ENCODE measurements at regions not wholly inside any gene's neighbourhood (a gene's known extent, or its start where the extent isn't known, plus 50 kb on each side); places are given as distances from the start of the nearest gene placed in this dataset.

GRCh38 chr6:68012822-68013221 lies 622.3 kb upstream of the ADGRB3 start:
- no peak for ATAC-seq (ENCODE audit: insufficient number of reproducible peaks, low FRiP score, low read depth)
- no peak for DNase-seq (ENCODE audit: low spot score)
- H3K4me3 ChIP-seq = no peak overlapping the region
- no peaks in the 10 kb centered on the region for H3K36me3 ChIP-seq
- no peak for TF ChIP-seq CTCF (IDR thresholded peaks at IDR 0.05)
- no peaks in the 10 kb centered on the region for H3K9me3 ChIP-seq
- H3K27me3 ChIP-seq (replicated peaks; ENCODE audit: insufficient read depth) = no peaks in the 10 kb centered on the region
- H3K4me1 ChIP-seq (ENCODE audit: control insufficient read depth in 1 of 2, low read depth in 2 of 2) = no peaks in the 10 kb centered on the region
- H3K27ac ChIP-seq = no peak overlapping the region

DNA sequence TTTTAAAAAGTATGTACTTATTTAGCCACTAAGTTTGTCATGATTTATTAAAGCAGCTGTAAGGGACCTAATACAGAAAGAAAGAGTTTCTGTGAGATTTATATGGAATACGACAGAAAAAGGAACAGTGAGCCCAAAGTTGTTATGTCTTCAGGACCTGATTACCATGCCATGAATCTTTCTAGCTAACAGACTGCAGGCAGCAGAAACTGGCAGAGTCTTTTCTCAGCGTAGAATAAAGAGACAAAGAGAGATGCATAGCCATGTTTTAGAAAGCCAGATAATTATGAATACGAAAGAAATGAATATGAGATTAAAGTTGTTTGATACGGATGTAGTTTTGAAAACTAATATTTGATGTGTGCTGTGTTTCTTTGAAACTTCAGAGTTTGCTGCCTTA lies 624.1 kb upstream of the ADGRB3 start:
- H3K4me1 ChIP-seq (ENCODE audit: control insufficient read depth in 1 of 2, low read depth in 2 of 2) = no peaks in the 10 kb centered on the region
- DNase-seq (ENCODE audit: low spot score) = no peak
- ATAC-seq (ENCODE audit: insufficient number of reproducible peaks, low FRiP score, low read depth) = no peak
- no peaks in the 10 kb centered on the region for H3K27me3 ChIP-seq (replicated peaks; ENCODE audit: insufficient read depth)
- H3K9me3 ChIP-seq = no peaks in the 10 kb centered on the region
- no peaks in the 10 kb centered on the region for H3K36me3 ChIP-seq
- no peak overlapping the region for H3K4me3 ChIP-seq
- H3K27ac ChIP-seq = no peak overlapping the region
- TF ChIP-seq CTCF (IDR thresholded peaks at IDR 0.05) = no peak

GRCh38 chr6:68008445-68008844 lies 626.6 kb upstream of the ADGRB3 start:
- TF ChIP-seq CTCF (IDR thresholded peaks at IDR 0.05) = no peak
- ATAC-seq (ENCODE audit: insufficient number of reproducible peaks, low FRiP score, low read depth) = no peak

DNA sequence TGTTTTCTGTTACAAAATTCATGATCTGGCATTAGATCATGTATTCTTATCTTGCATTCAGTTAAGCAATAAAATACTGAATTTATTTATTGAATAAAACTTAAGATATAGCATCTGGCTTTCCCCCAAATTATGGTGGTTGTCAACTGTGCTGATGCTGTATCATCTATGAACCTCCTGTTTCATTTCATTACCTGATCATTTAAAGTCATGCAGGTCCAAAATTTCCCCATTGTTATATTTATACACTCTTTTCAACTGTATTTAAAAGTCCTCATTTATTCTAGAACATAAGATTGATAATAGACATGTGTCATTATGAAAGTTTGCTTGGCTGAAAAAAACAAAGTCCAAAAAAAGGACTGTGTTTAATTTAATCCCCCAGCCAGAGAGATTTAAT lies 627.4 kb upstream of the ADGRB3 start:
- no peaks in the 10 kb centered on the region for H3K9me3 ChIP-seq
- no peaks in the 10 kb centered on the region for H3K36me3 ChIP-seq
- H3K27ac ChIP-seq = no peak overlapping the region
- H3K27me3 ChIP-seq (replicated peaks; ENCODE audit: insufficient read depth) = no peaks in the 10 kb centered on the region
- DNase-seq (ENCODE audit: low spot score) = no peak
- ATAC-seq (ENCODE audit: insufficient number of reproducible peaks, low FRiP score, low read depth) = no peak
- H3K4me1 ChIP-seq (ENCODE audit: control insufficient read depth in 1 of 2, low read depth in 2 of 2) = no peaks in the 10 kb centered on the region
- no peak overlapping the region for H3K4me3 ChIP-seq
- TF ChIP-seq CTCF (IDR thresholded peaks at IDR 0.05) = no peak

More at GRCh38 chr6:68008445-68008844, 626.6 kb upstream of the ADGRB3 start:
- DNase-seq (ENCODE audit: low spot score) = no peak
- H3K27ac ChIP-seq = no peak overlapping the region
- no peaks in the 10 kb centered on the region for H3K27me3 ChIP-seq (replicated peaks; ENCODE audit: insufficient read depth)
- no peaks in the 10 kb centered on the region for H3K4me1 ChIP-seq (ENCODE audit: control insufficient read depth in 1 of 2, low read depth in 2 of 2)
- H3K9me3 ChIP-seq = no peaks in the 10 kb centered on the region
- no peaks in the 10 kb centered on the region for H3K36me3 ChIP-seq
- H3K4me3 ChIP-seq = no peak overlapping the region

GRCh38 chr6:67986694-67987232 lies 648.3 kb upstream of the ADGRB3 start:
- Histone ChIP-seq H3K9me3 (no peaks in the 10 kb centered on the region), H3K4me3 (no peak overlapping the region), H3K27me3 (replicated peaks; ENCODE audit: insufficient read depth) (no peaks in the 10 kb centered on the region), H3K27ac (no peak overlapping the region), H3K4me1 (ENCODE audit: control insufficient read depth in 1 of 2, low read depth in 2 of 2) (no peaks in the 10 kb centered on the region), H3K36me3 (no peaks in the 10 kb centered on the region)
- ATAC-seq (ENCODE audit: insufficient number of reproducible peaks, low FRiP score, low read depth) (no peak), DNase-seq (ENCODE audit: low spot score) (no peak)
- no peak for TF ChIP-seq CTCF (IDR thresholded peaks at IDR 0.05)

Measured in thoracic aorta (tissue), 2 donors.